K562 (cell line): ENCODE measurements at regions not wholly inside any gene's neighbourhood (a gene's known extent, or its start where the extent isn't known, plus 50 kb on each side); places are given as distances from the start of the nearest gene placed in this dataset.

Source experiments
- ATAC-seq: fragments of 200-7000 bp; cut with Tn5 transposase; 3 replicates; pipeline ENCODE4 v1.9.1; 2020; ENCODE audit warnings: moderate library complexity
- BruUV-seq: library from RNA; stranded (reverse); fragments of 400-500 nt; replicated peaks from 2 replicates; lab custom pipeline; 2021; lab: Mats Ljungman, UMichigan
- CTCF ChIA-PET: fragments of 300-600 bp; formaldehyde crosslinking; extraction: SDS; loops from one replicate; lab custom pipeline; 2021; ENCODE audit warnings: low intra/inter-chr PET ratio; lab: Yijun Ruan, JAX
- POLR2A ChIA-PET: fragments of 300-600, 350-650 bp; sonication (Branson Sonifier 250); formaldehyde crosslinking; extraction: SDS; loops from one replicate; lab custom pipeline; 2021; ENCODE audit warnings: antibody characterized with exemption, inconsistent platforms; lab: Yijun Ruan, JAX
- DNase-seq, 4 experiments: peaks; one replicate each; pipeline versions ENCODE4 v3.0.0 to v3.0.0-alpha.2; 2011 to 2018; ENCODE audit warnings: low spot score in 3 of 4, mixed read lengths in 3 of 4; ENCODE audit errors: extremely low read depth in 1 of 4
- FAIRE-seq: peaks from 2 replicates; lab custom pipeline; 2011; peaks lifted over from hg19 to GRCh38; lab: Jason Lieb, UNC
- H2AFZ ChIP-seq: 2 replicates; pipeline ENCODE4 v1.6.0; 2011; ENCODE audit warnings: low read depth, low read length, control low read depth, inconsistent platforms
- H3K27ac ChIP-seq: fragments of 200-600 bp; 3 replicates; pipeline ENCODE4 v1.8.0; 2011; ENCODE audit warnings: low read depth, mild to moderate bottlenecking, control low read depth, inconsistent platforms, low read length, moderate library complexity, mixed read lengths; ENCODE audit errors: extremely low read depth
- H3K27me3 ChIP-seq, 2 experiments: fragments of 300-600 bp in 1 of 2; 2 replicates in 1 of 2; 3 replicates in 1 of 2; pipeline versions ENCODE4 v1.6.0 to v1.8.0; 2011; ENCODE audit warnings: inconsistent platforms in 2 of 2, low read length in 2 of 2, mild to moderate bottlenecking in 1 of 2, mixed read lengths in 1 of 2, moderate library complexity in 1 of 2; ENCODE audit not compliant: control insufficient read depth in 2 of 2, insufficient read depth in 2 of 2
- H3K36me3 ChIP-seq: fragments of 300-600 bp; 3 replicates; pipeline ENCODE4 v1.8.0; 2011; ENCODE audit warnings: mild to moderate bottlenecking, low read length, inconsistent platforms; ENCODE audit not compliant: control insufficient read depth, insufficient read depth
- H3K4me1 ChIP-seq, 2 experiments: fragments of 200-600 bp in 1 of 2; replicated peaks in 1 of 2; 2 replicates in 1 of 2; 3 replicates in 1 of 2; pipeline versions ENCODE4 v1.5.1 to v1.8.0; 2011; ENCODE audit warnings: inconsistent platforms in 2 of 2, low read length in 2 of 2, mild to moderate bottlenecking in 1 of 2, mixed read lengths in 1 of 2, moderate library complexity in 1 of 2; ENCODE audit not compliant: control insufficient read depth in 2 of 2, insufficient read depth in 2 of 2
- H3K4me2 ChIP-seq: 2 replicates; pipeline ENCODE4 v1.6.1; 2011; ENCODE audit warnings: low read length, control low read depth, inconsistent platforms, mixed read lengths; ENCODE audit not compliant: insufficient read depth
- H3K4me3 ChIP-seq: fragments of 200-600 bp; sonication (generic), shearing (Covaris generic); 2 replicates; pipeline ENCODE4 v1.5.1; 2016; ENCODE audit warnings: control low read depth, inconsistent platforms
- H3K79me2 ChIP-seq: fragments of 200-600 bp; 3 replicates; pipeline ENCODE4 v1.8.0; 2011; ENCODE audit warnings: low read length, inconsistent platforms; ENCODE audit not compliant: control insufficient read depth, insufficient read depth
- H3K9ac ChIP-seq, 2 experiments: 2 replicates each; pipeline versions ENCODE4 v1.6.0 to v1.6.1; 2011; ENCODE audit warnings: low read depth in 2 of 2, low read length in 2 of 2, control low read depth in 1 of 2, inconsistent platforms in 1 of 2, mild to moderate bottlenecking in 1 of 2, mixed read lengths in 1 of 2; ENCODE audit not compliant: insufficient read depth in 1 of 2
- H3K9me1 ChIP-seq: one replicate; pipeline ENCODE4 v1.6.0; 2011; ENCODE audit warnings: inconsistent platforms, mild to moderate bottlenecking, low read length, moderate library complexity; ENCODE audit not compliant: control insufficient read depth, insufficient read depth
- H3K9me3 ChIP-seq: replicated peaks from 2 replicates; pipeline ENCODE4 v1.5.1; 2011; ENCODE audit warnings: low read depth, low read length, inconsistent platforms; ENCODE audit not compliant: control insufficient read depth, insufficient read depth
- H4K20me1 ChIP-seq: replicated peaks from 2 replicates; pipeline ENCODE4 v1.6.1; 2011; ENCODE audit warnings: low read length, inconsistent platforms, mixed read lengths; ENCODE audit not compliant: control insufficient read depth, insufficient read depth
- ATF1 ChIP-seq, 2 experiments: fragments of 450-650 bp in 1 of 2; IDR thresholded peaks; 2 replicates each; pipeline ENCODE4 v1.6.1; 2016; ENCODE audit warnings: missing compliant biosample characterization in 1 of 2, missing genetic modification characterization in 1 of 2
- BRF1 ChIP-seq: IDR thresholded peaks from 3 replicates; pipeline ENCODE4 v1.6.1; 2011; ENCODE audit warnings: borderline replicate concordance, mild to moderate bottlenecking; ENCODE audit not compliant: insufficient read length; ENCODE audit errors: extremely low read depth
- ELF2 ChIP-seq: fragments of 250-450 bp; sonication (Bioruptor Pico); IDR thresholded peaks from 2 replicates; pipeline ENCODE4 v1.5.0; 2021; ENCODE audit warnings: mild to moderate bottlenecking
- MAFK ChIP-seq: IDR thresholded peaks from 2 replicates; pipeline ENCODE4 v1.6.1; 2011; ENCODE audit warnings: low read length, improper control_type of control experiment
- TCF7L2 ChIP-seq: fragments of 150-350 bp; IDR thresholded peaks from 2 replicates; pipeline ENCODE4 v1.6.1; 2016; ENCODE audit warnings: low read depth, mild to moderate bottlenecking, low read length, moderate library complexity
- ZBTB5 ChIP-seq: fragments of 450-650 bp; IDR thresholded peaks from 2 replicates; pipeline ENCODE4 v1.6.1; 2017; ENCODE audit warnings: antibody characterized with exemption
- WGBS: fragments of 100-300 bp; shearing (Covaris generic); methylation state at CpG from one replicate; pipeline ENCODE4 v1.1.6; 2016; ENCODE audit warnings: low coverage, mixed read lengths; ENCODE audit not compliant: insufficient coverage; ENCODE audit errors: missing lambda C conversion rate; 5-methylcytosine and 5-hydroxymethylcytosine counted together
- in situ Hi-C: fragments of 300-500 bp; cut with MboI; formaldehyde crosslinking; loops from 4 replicates; pipeline ENCODE4 v1.15.0; 2018; ENCODE audit warnings: inconsistent platforms, mixed read lengths
- intact Hi-C: fragments of 100-400 bp; cut with micrococcal nuclease; formaldehyde crosslinking; loops from 2 replicates; pipeline ENCODE4 v1.14.2; 2022

GRCh38 chr6:8193541-8193940 is 91.2 kb upstream of the EEF1E1 start:
- no peak for ATAC-seq
- peaks cover 3 to 4% of the 10 kb centered on the region in 2 experiments; a peak in 2 of 5 replicates for H3K27me3 ChIP-seq
- WGBS = 0% methylated on average over 4 of the region's 4 CpGs
- CTCF ChIA-PET = no interaction called here
- POLR2A ChIA-PET = interaction anchor here (0.6 to 0.9 kb wide), 3 partner anchors 9 to 1325 kb away, joined by 3 to 4 read pairs (median 4); no protein-coding TSS in a partner anchor
- H4K20me1 ChIP-seq = no peaks in the 10 kb centered on the region
- H3K9ac ChIP-seq = no peak overlapping the region
- BruUV-seq = no TSS peak
- no peak overlapping the region for H3K27ac ChIP-seq
- no peak overlapping the region for H3K4me3 ChIP-seq
- no peaks in the 10 kb centered on the region for H3K79me2 ChIP-seq
- intact Hi-C loops = no loop called here
- in situ Hi-C loops = no loop called here
- H3K4me2 ChIP-seq = no peak overlapping the region
- DNase-seq = no peak
- no peaks in the 10 kb centered on the region for H3K9me3 ChIP-seq
- TF ChIP-seq ZBTB5 (no peak), TCF7L2 (no peak), BRF1 (no peak), ATF1 (CRISPR knock-in tag; IDR thresholded peaks at IDR 0.05) (no peak), ATF1 (tag; IDR thresholded peaks at IDR 0.05) (no peak), MAFK (no peak), ELF2 (CRISPR knock-in tag) (no peak)
- H3K4me1 ChIP-seq = no peaks in the 10 kb centered on the region
- no peaks in the 10 kb centered on the region for H3K36me3 ChIP-seq
- no peaks in the 10 kb centered on the region for H3K9me1 ChIP-seq
- no peak overlapping the region for H2AFZ ChIP-seq
- FAIRE-seq = no peak
